Endothelial cell of umbilical vein (primary cell): ENCODE measurements at regions not wholly inside any gene's neighbourhood (a gene's known extent, or its start where the extent isn't known, plus 50 kb on each side); places are given as distances from the start of the nearest gene placed in this dataset.

Experiments
- BruUV-seq: library from RNA; stranded (reverse); fragments of 400-500 nt; replicated peaks from 2 replicates; lab custom pipeline; 2021; lab: Mats Ljungman, UMichigan
- CTCF ChIA-PET: fragments of 300-600, 350-600 bp; sonication (Branson Sonifier 250); formaldehyde crosslinking; loops from one replicate; lab custom pipeline; 2021; ENCODE audit warnings: antibody characterized with exemption, inconsistent platforms; lab: Charles Lee
- POLR2A ChIA-PET: fragments of 300-600, 350-600 bp; sonication (Branson Sonifier 250); formaldehyde crosslinking; loops from one replicate; lab custom pipeline; 2021; ENCODE audit warnings: antibody characterized with exemption, inconsistent platforms; lab: Charles Lee
- DNase-seq: peaks from one replicate; pipeline ENCODE4 v3.0.0-alpha.2; 2011; ENCODE audit warnings: low read depth, low spot score
- FAIRE-seq: peaks from 2 replicates; lab custom pipeline; 2011; peaks lifted over from hg19 to GRCh38; lab: Jason Lieb, UNC
- H2AFZ ChIP-seq: 2 replicates; pipeline ENCODE4 v1.6.0; 2012; ENCODE audit warnings: low read depth, low read length, control low read depth, inconsistent platforms
- H3K27ac ChIP-seq: 2 replicates; pipeline ENCODE4 v1.5.1; 2011; ENCODE audit warnings: low read depth, mild to moderate bottlenecking, control low read depth, low read length, moderate library complexity; ENCODE audit not compliant: insufficient read depth
- H3K27me3 ChIP-seq, 2 experiments: 2 replicates each; pipeline versions ENCODE4 v1.6.0 to v1.6.1; 2011; ENCODE audit warnings: low read length in 2 of 2, mixed read lengths in 1 of 2; ENCODE audit not compliant: control insufficient read depth in 2 of 2, insufficient read depth in 2 of 2
- H3K36me3 ChIP-seq, 2 experiments: 2 replicates in 1 of 2; 3 replicates in 1 of 2; pipeline ENCODE4 v1.5.1; 2011; ENCODE audit warnings: low read length in 2 of 2, mild to moderate bottlenecking in 1 of 2, moderate library complexity in 1 of 2; ENCODE audit not compliant: control insufficient read depth in 2 of 2, insufficient read depth in 2 of 2; ENCODE audit errors: extremely low read depth in 1 of 2
- H3K4me1 ChIP-seq: 3 replicates; pipeline ENCODE4 v1.5.1; 2011; ENCODE audit warnings: mild to moderate bottlenecking, low read length; ENCODE audit not compliant: control insufficient read depth, insufficient read depth; ENCODE audit errors: extremely low read depth
- H3K4me2 ChIP-seq: 2 replicates; pipeline ENCODE4 v1.6.1; 2011; ENCODE audit warnings: low read length, control low read depth, mixed read lengths; ENCODE audit not compliant: insufficient read depth
- H3K4me3 ChIP-seq, 3 experiments: fragments of 200-600 bp in 1 of 3; sonication (generic), shearing (Covaris generic) in 1 of 3; replicated peaks in 1 of 3; 2 replicates each; pipeline ENCODE4 v1.5.1; 2011 to 2016; ENCODE audit warnings: control low read depth in 3 of 3, low read length in 3 of 3, mild to moderate bottlenecking in 2 of 3, inconsistent platforms in 1 of 3, low read depth in 1 of 3, moderate library complexity in 1 of 3; ENCODE audit not compliant: insufficient read depth in 1 of 3
- H3K79me2 ChIP-seq: 2 replicates; pipeline ENCODE4 v1.6.0; 2012; ENCODE audit warnings: low read length, inconsistent platforms; ENCODE audit not compliant: control insufficient read depth, insufficient read depth
- H3K9ac ChIP-seq: replicated peaks from 2 replicates; pipeline ENCODE3; 2011; ENCODE audit warnings: low read length, control low read depth; ENCODE audit not compliant: insufficient read depth; ENCODE audit errors: extremely low read depth
- H3K9me1 ChIP-seq: replicated peaks from 3 replicates; pipeline ENCODE4 v1.6.0; 2011; ENCODE audit warnings: mild to moderate bottlenecking, low read length; ENCODE audit not compliant: control insufficient read depth, insufficient read depth; ENCODE audit errors: extremely low read depth
- H3K9me3 ChIP-seq: replicated peaks from 2 replicates; pipeline ENCODE4 v1.5.1; 2012; ENCODE audit warnings: low read length, inconsistent platforms; ENCODE audit not compliant: control insufficient read depth, insufficient read depth
- H4K20me1 ChIP-seq: replicated peaks from 2 replicates; pipeline ENCODE3; 2011; ENCODE audit warnings: mild to moderate bottlenecking, low read length; ENCODE audit not compliant: control insufficient read depth, insufficient read depth; ENCODE audit errors: extremely low read depth
- EZH2 ChIP-seq: IDR thresholded peaks from 2 replicates; pipeline ENCODE4 v1.6.1; 2012; ENCODE audit warnings: borderline replicate concordance, low read depth, mild to moderate bottlenecking, moderate library complexity, low read length, inconsistent platforms; ENCODE audit not compliant: severe bottlenecking
- FOS ChIP-seq: IDR thresholded peaks from 2 replicates; pipeline ENCODE4 v1.6.1; 2011; ENCODE audit warnings: mild to moderate bottlenecking, low read length, moderate library complexity, borderline replicate concordance; ENCODE audit not compliant: insufficient read depth
- GATA2 ChIP-seq: IDR thresholded peaks from 2 replicates; pipeline ENCODE4 v1.7.0; 2011; ENCODE audit warnings: low read depth, mild to moderate bottlenecking, moderate library complexity, mixed read lengths, low read length; ENCODE audit not compliant: insufficient read length, insufficient read depth
- JUN ChIP-seq: IDR thresholded peaks from 2 replicates; pipeline ENCODE4 v1.6.1; 2011; ENCODE audit warnings: borderline replicate concordance, low read depth; ENCODE audit not compliant: insufficient read length, insufficient read depth
- MAX ChIP-seq: IDR thresholded peaks from 2 replicates; pipeline ENCODE4 v1.6.1; 2011; ENCODE audit not compliant: insufficient read depth, insufficient read length
- MYC ChIP-seq: IDR thresholded peaks from one replicate; pipeline ENCODE4 v1.6.1; 2011; ENCODE audit warnings: mild to moderate bottlenecking, low read depth, low read length
- POLR2A ChIP-seq: IDR thresholded peaks from 2 replicates; pipeline ENCODE4 v1.6.1; 2012; ENCODE audit warnings: low read depth, mild to moderate bottlenecking, control low read depth, low read length
- POLR2AphosphoS5 ChIP-seq: IDR thresholded peaks from 2 replicates; pipeline ENCODE4 v1.6.1; 2012; ENCODE audit warnings: low read depth, mild to moderate bottlenecking, control low read depth, low read length, moderate library complexity; ENCODE audit not compliant: insufficient read depth
- dilution Hi-C: fragments of 300-500 bp; cut with MboI; formaldehyde crosslinking; loops from one replicate; pipeline ENCODE4 v1.15.0; 2019; ENCODE audit warnings: low sequenced_read_pairs; ENCODE audit not compliant: extremely low pct_ligation_motif_present
- intact Hi-C: fragments of 100-400 bp; cut with micrococcal nuclease; formaldehyde crosslinking; loops from one replicate; pipeline ENCODE4 v1.10.0; 2022
- TF ChIP-seq, protein P1 (sequence below), 2 donors: IDR thresholded peaks; 1 replicate in 1 of 2; 2 replicates in 1 of 2; pipeline ENCODE4 v1.5.1; 2011; ENCODE audit warnings: low read length in 2 of 2, mild to moderate bottlenecking in 2 of 2, moderate library complexity in 2 of 2, control low read depth in 1 of 2, inconsistent platforms in 1 of 2, low read depth in 1 of 2; ENCODE audit not compliant: insufficient read depth in 1 of 2; ENCODE audit errors: extremely low read depth in 1 of 2

DNA sequence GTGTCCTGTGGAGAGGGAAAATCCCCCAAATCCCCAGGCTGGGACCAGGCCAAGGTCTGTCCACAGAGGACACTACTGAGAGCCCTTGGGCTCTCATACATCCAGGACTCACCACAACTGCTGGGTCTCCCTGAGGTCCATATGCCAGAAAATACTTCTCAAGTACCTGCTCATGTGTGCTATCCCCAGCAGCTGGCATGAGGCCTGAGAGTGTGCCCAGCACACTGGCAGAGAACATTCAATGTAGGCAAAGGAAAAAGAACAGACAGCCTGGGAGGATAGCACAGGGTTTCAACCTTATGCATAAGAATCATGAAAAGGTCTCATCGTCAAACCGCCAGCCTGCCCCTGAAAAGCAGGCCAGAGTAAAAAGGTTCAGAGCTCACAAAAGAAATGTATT, 154.1 kb upstream of the TAS2R1 start:
- no TSS peak for BruUV-seq
- FAIRE-seq (no peak), DNase-seq (no peak)
- Histone ChIP-seq H3K4me2 (no peak overlapping the region), H3K9me3 (no peaks in the 10 kb centered on the region), H3K79me2 (no peaks in the 10 kb centered on the region), H2AFZ (no peak overlapping the region), H4K20me1 (no peaks in the 10 kb centered on the region), H3K36me3 (no peaks in the 10 kb centered on the region), H3K9me1 (no peaks in the 10 kb centered on the region), H3K27ac (no peak overlapping the region), H3K4me3 (no peak overlapping the region), H3K9ac (no peak overlapping the region), H3K4me1 (no peaks in the 10 kb centered on the region), H3K27me3 (no peaks in the 10 kb centered on the region)
- ChIA-PET CTCF (no interaction called here), POLR2A (no interaction called here)
- dilution Hi-C loops = no loop called here
- TF ChIP-seq, protein P1, sequence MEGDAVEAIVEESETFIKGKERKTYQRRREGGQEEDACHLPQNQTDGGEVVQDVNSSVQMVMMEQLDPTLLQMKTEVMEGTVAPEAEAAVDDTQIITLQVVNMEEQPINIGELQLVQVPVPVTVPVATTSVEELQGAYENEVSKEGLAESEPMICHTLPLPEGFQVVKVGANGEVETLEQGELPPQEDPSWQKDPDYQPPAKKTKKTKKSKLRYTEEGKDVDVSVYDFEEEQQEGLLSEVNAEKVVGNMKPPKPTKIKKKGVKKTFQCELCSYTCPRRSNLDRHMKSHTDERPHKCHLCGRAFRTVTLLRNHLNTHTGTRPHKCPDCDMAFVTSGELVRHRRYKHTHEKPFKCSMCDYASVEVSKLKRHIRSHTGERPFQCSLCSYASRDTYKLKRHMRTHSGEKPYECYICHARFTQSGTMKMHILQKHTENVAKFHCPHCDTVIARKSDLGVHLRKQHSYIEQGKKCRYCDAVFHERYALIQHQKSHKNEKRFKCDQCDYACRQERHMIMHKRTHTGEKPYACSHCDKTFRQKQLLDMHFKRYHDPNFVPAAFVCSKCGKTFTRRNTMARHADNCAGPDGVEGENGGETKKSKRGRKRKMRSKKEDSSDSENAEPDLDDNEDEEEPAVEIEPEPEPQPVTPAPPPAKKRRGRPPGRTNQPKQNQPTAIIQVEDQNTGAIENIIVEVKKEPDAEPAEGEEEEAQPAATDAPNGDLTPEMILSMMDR (IDR thresholded peaks at IDR 0.05; ENCODE audit: extremely low read depth in 1 of 2, insufficient read depth in 1 of 2, low read depth in 1 of 2, low read length in 2 of 2) = no peak
- TF ChIP-seq MYC (no peak), EZH2 (no peak), FOS (no peak), POLR2AphosphoS5 (no peak), POLR2A (no peak), GATA2 (no peak), MAX (no peak), JUN (no peak)
- intact Hi-C loops = no loop called here
